ENCODE measurements at regions not wholly inside any gene's neighbourhood (a gene's known extent, or its start where the extent isn't known, plus 50 kb on each side); places are given as distances from the start of the nearest gene placed in this dataset.

- H4K20me1 ChIP-seq (ENCODE audit: insufficient read depth, low read length) = no peaks in the 10 kb centered on the region
- WGBS (ENCODE audit: low lambda C conversion rate) = 27% methylated on average over 10 of the region's 10 CpGs
- H3K79me2 ChIP-seq (ENCODE audit: insufficient read depth, low read length) = no peaks in the 10 kb centered on the region
- ChIA-PET POLR2A (no interaction called here), CTCF (ENCODE audit: low intra/inter-chr PET ratio, low total read pairs) (no interaction called here)
- TF ChIP-seq IKZF4 (CRISPR knock-in tag; IDR thresholded peaks at IDR 0.05; ENCODE audit: borderline replicate concordance, low read depth, not compliant biosample characterization) (no peak), SAFB2 (CRISPR knock-in tag; IDR thresholded peaks at IDR 0.05; ENCODE audit: borderline replicate concordance, low read depth) (no peak), ZNF7 (CRISPR knock-in tag; IDR thresholded peaks at IDR 0.05) (no peak), MTA3 (CRISPR knock-in tag; IDR thresholded peaks at IDR 0.05) (no peak), POLR2A (IDR thresholded peaks at IDR 0.05; ENCODE audit: insufficient read depth in 1 of 2, low read depth in 2 of 2, low read length in 2 of 2) (no peak), ATAD3A (CRISPR knock-in tag; IDR thresholded peaks at IDR 0.05) (no peak), MAFK (conservative IDR thresholded peaks at IDR 0.05 in 1 of 2, IDR thresholded peaks at IDR 0.05 in 1 of 2; ENCODE audit: low read length in 2 of 2) (no peak)
- H3K9ac ChIP-seq (ENCODE audit: insufficient read depth, low read depth, low read length) = no peak overlapping the region
- FAIRE-seq = no peak
- H3K4me3 ChIP-seq (replicated peaks in 1 of 3; ENCODE audit: insufficient read depth in 1 of 3, low read depth in 2 of 3, low read length in 3 of 3) = no peak overlapping the region
- no peak overlapping the region for H3K4me2 ChIP-seq (ENCODE audit: low read depth, low read length)
- in situ Hi-C loops (cut with HindIII; ENCODE audit: extremely low pct_ligation_motif_present, low pct_unique_long_range_greater_than_20kb) (no loop called here), intact Hi-C loops (cut with micrococcal nuclease; ENCODE audit: unreplicated experiment) (no loop called here)
- H3K27ac ChIP-seq (ENCODE audit: extremely low read length, insufficient read depth, low read length) = no peak overlapping the region
- H3K27me3 ChIP-seq (ENCODE audit: control insufficient read depth in 1 of 2, insufficient read depth in 2 of 2, low read length in 2 of 2) = peaks cover 0 to 5% of the 10 kb centered on the region in 2 experiments; a peak in 1 of 5 replicates
- no peaks in the 10 kb centered on the region for H3K9me3 ChIP-seq (ENCODE audit: low read length)
- no TSS peak for BruUV-seq (replicated peaks)
- no peak overlapping the region for H2AFZ ChIP-seq (ENCODE audit: low read length)
- DNase-seq (ENCODE audit: low spot score) = no peak
- H3K36me3 ChIP-seq (replicated peaks in 1 of 2; ENCODE audit: control insufficient read depth in 1 of 2, insufficient read depth in 2 of 2, low read length in 2 of 2) = no peaks in the 10 kb centered on the region
- ATAC-seq = no peak
- H3K4me1 ChIP-seq (ENCODE audit: insufficient read depth, low read length) = no peaks in the 10 kb centered on the region
Observed at GRCh38 chr6:10237298-10238038, 177.4 kb downstream of the TFAP2A start.

GRCh38 chr6:10235344-10235743 is 179.5 kb downstream of the TFAP2A start:
- WGBS (ENCODE audit: low lambda C conversion rate) = 11% methylated on average over 4 of the region's 4 CpGs
- POLR2A ChIA-PET = no interaction called here
- no TSS peak for BruUV-seq (replicated peaks)
- Histone ChIP-seq H3K36me3 (replicated peaks in 1 of 2; ENCODE audit: control insufficient read depth in 1 of 2, insufficient read depth in 2 of 2, low read length in 2 of 2) (no peaks in the 10 kb centered on the region), H3K4me1 (ENCODE audit: insufficient read depth, low read length) (no peaks in the 10 kb centered on the region), H3K9ac (ENCODE audit: insufficient read depth, low read depth, low read length) (no peak overlapping the region), H3K79me2 (ENCODE audit: insufficient read depth, low read length) (no peaks in the 10 kb centered on the region), H2AFZ (ENCODE audit: low read length) (no peak overlapping the region), H3K4me3 (replicated peaks in 1 of 3; ENCODE audit: insufficient read depth in 1 of 3, low read depth in 2 of 3, low read length in 3 of 3) (no peak overlapping the region), H3K4me2 (ENCODE audit: low read depth, low read length) (no peak overlapping the region), H3K27ac (ENCODE audit: extremely low read length, insufficient read depth, low read length) (no peak overlapping the region), H3K9me3 (ENCODE audit: low read length) (no peaks in the 10 kb centered on the region), H4K20me1 (ENCODE audit: insufficient read depth, low read length) (no peaks in the 10 kb centered on the region), H3K27me3 (ENCODE audit: control insufficient read depth in 1 of 2, insufficient read depth in 2 of 2, low read length in 2 of 2) (peaks cover 0 to 5% of the 10 kb centered on the region in 2 experiments; a peak in 1 of 5 replicates)
- in situ Hi-C loops (cut with HindIII; ENCODE audit: extremely low pct_ligation_motif_present, low pct_unique_long_range_greater_than_20kb) = no loop called here
- DNase-seq (ENCODE audit: low spot score) = no peak
- TF ChIP-seq ZNF496 (CRISPR knock-in tag; IDR thresholded peaks at IDR 0.05; ENCODE audit: insufficient replicate concordance) = no peak
- TF ChIP-seq ATAD3A (CRISPR knock-in tag; IDR thresholded peaks at IDR 0.05) = no peak
- TF ChIP-seq AKNA (CRISPR knock-in tag; IDR thresholded peaks at IDR 0.05; ENCODE audit: borderline replicate concordance) = no peak
- no peak for TF ChIP-seq ZMYM2 (CRISPR knock-in tag; IDR thresholded peaks at IDR 0.05)
- no peak for TF ChIP-seq TAF1 (CRISPR knock-in tag; IDR thresholded peaks at IDR 0.05)
- no peak for TF ChIP-seq ESRRA (CRISPR knock-in tag; IDR thresholded peaks at IDR 0.05; ENCODE audit: low read depth)
- intact Hi-C loops (cut with micrococcal nuclease; ENCODE audit: unreplicated experiment) = no loop called here
- no peak for ATAC-seq
- no peak for FAIRE-seq
- CTCF ChIA-PET (ENCODE audit: low intra/inter-chr PET ratio, low total read pairs) = no interaction called here

Data from HepG2 (cell line).